ENCODE measurements at regions not wholly inside any gene's neighbourhood (a gene's known extent, or its start where the extent isn't known, plus 50 kb on each side); places are given as distances from the start of the nearest gene placed in this dataset.

DNA sequence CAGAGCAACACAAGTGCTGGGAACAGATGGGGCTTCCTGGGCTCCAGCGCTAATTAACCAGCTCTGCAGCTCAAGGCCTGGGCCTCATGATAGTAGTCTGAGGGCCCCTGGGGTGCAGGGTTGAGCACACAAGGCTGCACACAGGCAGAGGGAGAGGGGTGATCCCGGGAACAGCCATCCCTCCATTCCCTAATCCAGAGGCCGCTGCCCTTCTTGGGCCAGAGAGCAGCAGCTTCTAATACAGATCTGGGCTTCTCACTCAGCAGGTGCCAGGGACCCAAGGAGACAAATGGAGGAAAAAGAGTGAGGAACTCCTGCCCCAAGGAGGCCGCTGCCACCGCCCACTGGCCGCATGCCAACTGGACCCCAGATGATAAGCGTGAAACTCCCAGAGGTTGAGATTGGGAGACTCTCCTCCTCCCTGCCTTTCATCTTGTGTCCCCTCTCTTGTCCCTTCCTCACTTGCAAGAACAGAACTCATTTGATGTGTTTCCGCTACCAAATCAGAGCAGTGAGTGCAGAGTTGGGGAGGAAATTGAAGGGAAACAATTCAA lies 58.0 kb upstream of the IFNAR2 start (continued):
- TF ChIP-seq RAD21 (IDR thresholded peaks at IDR 0.05; ENCODE audit: low read depth): no peak

DNA sequence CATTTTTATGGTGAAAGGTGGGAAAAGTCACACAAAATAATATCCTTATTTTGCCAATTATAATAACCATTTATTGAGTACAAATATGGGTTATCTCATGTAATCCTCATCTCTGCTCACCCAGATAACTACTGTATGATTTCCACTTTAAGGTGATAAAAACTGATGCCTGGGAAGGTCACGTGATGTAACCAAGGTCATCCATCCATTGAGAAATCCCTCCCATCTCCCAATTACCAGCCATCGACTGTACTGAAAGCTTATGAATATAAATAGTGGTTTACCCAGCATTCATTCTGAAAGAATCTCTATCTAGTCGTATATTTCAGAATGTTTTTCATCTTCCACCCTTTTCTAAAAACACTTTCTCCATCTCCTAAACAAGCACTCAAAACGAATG lies 55.0 kb upstream of the IFNAR2 start:
- Histone ChIP-seq H3K9ac (ENCODE audit: low read length) (no peak overlapping the region), H3K4me3 (replicated peaks in 1 of 2; ENCODE audit: low read depth in 1 of 2, low read length in 2 of 2) (no peak overlapping the region), H3K4me2 (ENCODE audit: low read length) (no peak overlapping the region), H3K9me3 (ENCODE audit: control insufficient read depth in 1 of 2, insufficient read depth in 1 of 2, low read depth in 1 of 2, low read length in 2 of 2) (no peaks in the 10 kb centered on the region), H3K27me3 (ENCODE audit: insufficient read depth, low read length) (peaks cover 37% of the 10 kb centered on the region), H4K20me1 (ENCODE audit: insufficient read depth) (no peaks in the 10 kb centered on the region), H3K36me3 (ENCODE audit: control insufficient read depth in 1 of 2, insufficient read depth in 2 of 2, low read length in 2 of 2) (no peaks in the 10 kb centered on the region), H3K79me2 (ENCODE audit: insufficient read depth, low read length) (no peaks in the 10 kb centered on the region), H3K27ac (ENCODE audit: low read depth, low read length) (no peak overlapping the region), H3K9me2 (ENCODE audit: insufficient read depth) (no peaks in the 10 kb centered on the region), H3K4me1 (ENCODE audit: control insufficient read depth in 1 of 2, insufficient read depth in 2 of 2, low read length in 2 of 2) (no peaks in the 10 kb centered on the region), H2AFZ (ENCODE audit: low read depth, low read length, poor library complexity, severe bottlenecking) (no peak overlapping the region)
- ChIA-PET CTCF (no interaction called here), POLR2A (no interaction called here), RAD21 (ENCODE audit: low non-redundant PET in 1 of 2, low total read pairs in 2 of 2, uncharacterized antibody in 2 of 2, unreplicated experiment in 2 of 2) (no interaction called here)
- no peak for DNase-seq (ENCODE audit: low read depth, low spot score)
- no peak for ATAC-seq
- TF ChIP-seq, protein P1, sequence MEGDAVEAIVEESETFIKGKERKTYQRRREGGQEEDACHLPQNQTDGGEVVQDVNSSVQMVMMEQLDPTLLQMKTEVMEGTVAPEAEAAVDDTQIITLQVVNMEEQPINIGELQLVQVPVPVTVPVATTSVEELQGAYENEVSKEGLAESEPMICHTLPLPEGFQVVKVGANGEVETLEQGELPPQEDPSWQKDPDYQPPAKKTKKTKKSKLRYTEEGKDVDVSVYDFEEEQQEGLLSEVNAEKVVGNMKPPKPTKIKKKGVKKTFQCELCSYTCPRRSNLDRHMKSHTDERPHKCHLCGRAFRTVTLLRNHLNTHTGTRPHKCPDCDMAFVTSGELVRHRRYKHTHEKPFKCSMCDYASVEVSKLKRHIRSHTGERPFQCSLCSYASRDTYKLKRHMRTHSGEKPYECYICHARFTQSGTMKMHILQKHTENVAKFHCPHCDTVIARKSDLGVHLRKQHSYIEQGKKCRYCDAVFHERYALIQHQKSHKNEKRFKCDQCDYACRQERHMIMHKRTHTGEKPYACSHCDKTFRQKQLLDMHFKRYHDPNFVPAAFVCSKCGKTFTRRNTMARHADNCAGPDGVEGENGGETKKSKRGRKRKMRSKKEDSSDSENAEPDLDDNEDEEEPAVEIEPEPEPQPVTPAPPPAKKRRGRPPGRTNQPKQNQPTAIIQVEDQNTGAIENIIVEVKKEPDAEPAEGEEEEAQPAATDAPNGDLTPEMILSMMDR (IDR thresholded peaks at IDR 0.05 in 2 of 3, conservative IDR thresholded peaks at IDR 0.05 in 1 of 3; ENCODE audit: borderline replicate concordance in 1 of 3, insufficient read depth in 1 of 3, low read depth in 2 of 3, low read length in 2 of 3): no peak
- no peak for TF ChIP-seq ELF1 (IDR thresholded peaks at IDR 0.05; ENCODE audit: borderline replicate concordance, low read depth)
- TF ChIP-seq POLR2A (IDR thresholded peaks at IDR 0.05; ENCODE audit: borderline replicate concordance, extremely low read depth, insufficient read depth, insufficient read length): no peak
- no peak for TF ChIP-seq ZFX (IDR thresholded peaks at IDR 0.05)
- TF ChIP-seq FOSL1 (IDR thresholded peaks at IDR 0.05; ENCODE audit: low read depth): no peak
- BruUV-seq (replicated peaks): no TSS peak
- intact Hi-C loops (cut with micrococcal nuclease): no loop called here
